CD4-positive, alpha-beta T cell treated with Interleukin-21 for 1 hour (primary cell): ENCODE measurements at regions not wholly inside any gene's neighbourhood (a gene's known extent, or its start where the extent isn't known, plus 50 kb on each side); places are given as distances from the start of the nearest gene placed in this dataset.
"Not testable (repeated sequence)": the region's sequence is repeated elsewhere in the genome, so short reads cannot be mapped to it uniquely, and the experiment has no call there.

ENCODE experiments used
- DNase-seq: peaks from one replicate; pipeline ENCODE4 v3.0.0-alpha.2; 2020

- no peak for DNase-seq
These were observed 510.2 kb upstream of the GYPC start for GRCh38 chr2:126145752-126146151.

- no peak for DNase-seq
These were observed 501.6 kb upstream of the GYPC start for GRCh38 chr2:126154256-126154785.

- not testable (repeated sequence) for DNase-seq
These were observed 495.0 kb upstream of the GYPC start for GRCh38 chr2:126160950-126161349.

GRCh38 chr2:126172631-126173184, 483.2 kb upstream of the GYPC start:
- no peak for DNase-seq

- DNase-seq = no peak
These were observed 480.7 kb upstream of the GYPC start for GRCh38 chr2:126175222-126175621.

- DNase-seq = no peak
These were observed 478.5 kb upstream of the GYPC start for GRCh38 chr2:126177479-126177878.

- DNase-seq = no peak
These were observed 468.3 kb upstream of the GYPC start for GRCh38 chr2:126187668-126188067.

GRCh38 chr2:126189527-126189926, 466.4 kb upstream of the GYPC start:
- no peak for DNase-seq

- DNase-seq = no peak
These were observed 455.4 kb upstream of the GYPC start for GRCh38 chr2:126200538-126200937.

GRCh38 chr2:126208266-126208665, 447.7 kb upstream of the GYPC start:
- no peak for DNase-seq

- DNase-seq = no peak
These were observed 443.2 kb upstream of the GYPC start for GRCh38 chr2:126212735-126213134.

- no peak for DNase-seq
These were observed 436.9 kb upstream of the GYPC start for GRCh38 chr2:126219081-126219480.

GRCh38 chr2:126220331-126220730, 435.6 kb upstream of the GYPC start:
- no peak for DNase-seq

- DNase-seq = no peak
These were observed 434.5 kb upstream of the GYPC start for GRCh38 chr2:126221506-126221905.

GRCh38 chr2:126222278-126222677, 433.7 kb upstream of the GYPC start:
- no peak for DNase-seq

GRCh38 chr2:126224776-126225175, 431.2 kb upstream of the GYPC start:
- no peak for DNase-seq

GRCh38 chr2:126227250-126227649, 428.7 kb upstream of the GYPC start:
- DNase-seq = no peak

- DNase-seq = no peak
These were observed 427.4 kb upstream of the GYPC start for GRCh38 chr2:126228531-126228930.

- no peak for DNase-seq
These were observed 417.7 kb upstream of the GYPC start for GRCh38 chr2:126238251-126238650.

- DNase-seq = no peak
These were observed 416.5 kb upstream of the GYPC start for GRCh38 chr2:126239320-126239955.

- DNase-seq = no peak
These were observed 415.0 kb upstream of the GYPC start for GRCh38 chr2:126241001-126241400.

- no peak for DNase-seq
These were observed 414.5 kb upstream of the GYPC start for GRCh38 chr2:126241411-126241810.

- DNase-seq = peak; percentile 5
These were observed 411.0 kb upstream of the GYPC start for GRCh38 chr2:126244937-126245336.

GRCh38 chr2:126253669-126254068, 402.3 kb upstream of the GYPC start:
- no peak for DNase-seq

- DNase-seq = no peak
These were observed 391.3 kb upstream of the GYPC start for GRCh38 chr2:126264625-126265024.
